ENCODE measurements at regions not wholly inside any gene's neighbourhood (a gene's known extent, or its start where the extent isn't known, plus 50 kb on each side); places are given as distances from the start of the nearest gene placed in this dataset.
"Not testable (repeated sequence)": the region's sequence is repeated elsewhere in the genome, so short reads cannot be mapped to it uniquely, and the experiment has no call there.

DNA sequence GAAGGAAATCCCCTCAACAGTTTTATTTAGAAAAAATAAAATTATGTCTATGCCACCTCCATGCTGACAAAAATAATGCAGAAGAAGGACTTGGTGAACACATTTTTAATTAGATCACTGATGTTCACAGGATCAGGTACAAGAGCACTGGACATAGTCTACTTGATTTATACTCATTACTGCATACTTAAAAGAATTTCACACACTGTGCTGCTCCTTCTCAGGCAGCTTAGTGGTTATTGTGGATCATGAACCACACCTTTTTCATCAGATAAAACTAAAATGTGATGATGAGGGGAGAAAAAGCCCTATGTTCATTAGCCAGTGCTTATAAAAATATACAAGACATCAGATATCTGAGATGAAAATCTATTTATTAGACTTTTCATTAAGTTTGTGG is 103.3 kb upstream of the DPH5 start:
- Histone ChIP-seq H2AFZ (no peak overlapping the region), H3K36me3 (ENCODE audit: low read depth) (no peaks in the 10 kb centered on the region), H3K4me2 (no peak overlapping the region), H4K20me1 (ENCODE audit: insufficient read depth) (no peaks in the 10 kb centered on the region), H3K4me1 (replicated peaks; ENCODE audit: insufficient read depth) (peaks cover 9% of the 10 kb centered on the region), H3F3A (ENCODE audit: insufficient read depth, low read depth) (no peaks in the 10 kb centered on the region), H3K4me3 (no peak overlapping the region), H3K27ac (no peak overlapping the region), H3K27me3 (ENCODE audit: insufficient read depth, low read depth) (no peaks in the 10 kb centered on the region), H3K9me3 (ENCODE audit: insufficient read depth, low read depth) (no peaks in the 10 kb centered on the region), H3K79me2 (ENCODE audit: low read depth) (no peaks in the 10 kb centered on the region), H3K9me2 (ENCODE audit: insufficient read depth) (no peaks in the 10 kb centered on the region)
- no peak for TF ChIP-seq EZH2 (IDR thresholded peaks at IDR 0.05; ENCODE audit: low read depth)
- TF ChIP-seq, protein P1, sequence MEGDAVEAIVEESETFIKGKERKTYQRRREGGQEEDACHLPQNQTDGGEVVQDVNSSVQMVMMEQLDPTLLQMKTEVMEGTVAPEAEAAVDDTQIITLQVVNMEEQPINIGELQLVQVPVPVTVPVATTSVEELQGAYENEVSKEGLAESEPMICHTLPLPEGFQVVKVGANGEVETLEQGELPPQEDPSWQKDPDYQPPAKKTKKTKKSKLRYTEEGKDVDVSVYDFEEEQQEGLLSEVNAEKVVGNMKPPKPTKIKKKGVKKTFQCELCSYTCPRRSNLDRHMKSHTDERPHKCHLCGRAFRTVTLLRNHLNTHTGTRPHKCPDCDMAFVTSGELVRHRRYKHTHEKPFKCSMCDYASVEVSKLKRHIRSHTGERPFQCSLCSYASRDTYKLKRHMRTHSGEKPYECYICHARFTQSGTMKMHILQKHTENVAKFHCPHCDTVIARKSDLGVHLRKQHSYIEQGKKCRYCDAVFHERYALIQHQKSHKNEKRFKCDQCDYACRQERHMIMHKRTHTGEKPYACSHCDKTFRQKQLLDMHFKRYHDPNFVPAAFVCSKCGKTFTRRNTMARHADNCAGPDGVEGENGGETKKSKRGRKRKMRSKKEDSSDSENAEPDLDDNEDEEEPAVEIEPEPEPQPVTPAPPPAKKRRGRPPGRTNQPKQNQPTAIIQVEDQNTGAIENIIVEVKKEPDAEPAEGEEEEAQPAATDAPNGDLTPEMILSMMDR (conservative IDR thresholded peaks at IDR 0.05) = no peak
- DNase-seq = no peak
- no TSS peak for BruUV-seq (replicated peaks)
- intact Hi-C loops (cut with micrococcal nuclease; ENCODE audit: unreplicated experiment) = no loop called here
- CTCF ChIA-PET = no interaction called here
- POLR2A ChIA-PET (ENCODE audit: unreplicated experiment) = no interaction called here

- H4K20me1 ChIP-seq (ENCODE audit: insufficient read depth) = no peaks in the 10 kb centered on the region
- no peaks in the 10 kb centered on the region for H3K9me2 ChIP-seq (ENCODE audit: insufficient read depth)
- H3K27me3 ChIP-seq (ENCODE audit: insufficient read depth, low read depth) = no peaks in the 10 kb centered on the region
- H3K4me1 ChIP-seq (replicated peaks; ENCODE audit: insufficient read depth) = peaks cover 9% of the 10 kb centered on the region
- no peaks in the 10 kb centered on the region for H3K36me3 ChIP-seq (ENCODE audit: low read depth)
- no peaks in the 10 kb centered on the region for H3K79me2 ChIP-seq (ENCODE audit: low read depth)
- H2AFZ ChIP-seq = no peak overlapping the region
- BruUV-seq (replicated peaks) = no TSS peak
- no peaks in the 10 kb centered on the region for H3K9me3 ChIP-seq (ENCODE audit: insufficient read depth, low read depth)
- no peak overlapping the region for H3K4me3 ChIP-seq
- H3F3A ChIP-seq (ENCODE audit: insufficient read depth, low read depth) = no peaks in the 10 kb centered on the region
- no peak overlapping the region for H3K4me2 ChIP-seq
- no peak for DNase-seq
- POLR2A ChIA-PET (ENCODE audit: unreplicated experiment) = no interaction called here
- H3K27ac ChIP-seq = no peak overlapping the region
- CTCF ChIA-PET = no interaction called here
- intact Hi-C loops (cut with micrococcal nuclease; ENCODE audit: unreplicated experiment) = no loop called here
- no peak for TF ChIP-seq EZH2 (IDR thresholded peaks at IDR 0.05; ENCODE audit: low read depth)
- TF ChIP-seq, protein P1 (conservative IDR thresholded peaks at IDR 0.05) = no peak
These were observed 102.7 kb upstream of the DPH5 start for GRCh38 chr1:101128211-101128727.

DNA sequence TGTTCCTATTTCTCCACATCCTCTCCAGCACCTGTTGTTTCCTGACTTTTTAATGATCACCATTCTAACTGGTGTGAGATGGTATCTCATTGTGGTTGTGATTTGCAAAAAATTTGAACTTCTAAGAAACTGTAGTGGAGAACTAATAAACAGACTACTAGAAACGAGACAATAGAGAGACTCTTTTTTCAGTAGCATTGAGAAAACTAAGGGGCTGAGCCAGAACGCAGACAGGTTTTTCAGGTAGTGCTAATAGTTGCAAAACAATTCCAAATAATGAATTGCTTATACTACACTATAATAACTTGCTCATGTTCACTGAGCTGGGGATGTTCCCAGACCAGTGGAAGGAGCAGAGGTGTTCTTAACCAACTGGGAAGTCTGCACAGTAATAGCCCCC is 98.8 kb upstream of the DPH5 start:
- DNase-seq = peak in 1 of 2 experiments; percentile 67
- H3K9me3 ChIP-seq (ENCODE audit: insufficient read depth, low read depth) = no peaks in the 10 kb centered on the region
- H3K9me2 ChIP-seq (ENCODE audit: insufficient read depth) = no peaks in the 10 kb centered on the region
- intact Hi-C loops (cut with micrococcal nuclease; ENCODE audit: unreplicated experiment) = no loop called here
- H3K27ac ChIP-seq = no peak overlapping the region
- no peaks in the 10 kb centered on the region for H3K27me3 ChIP-seq (ENCODE audit: insufficient read depth, low read depth)
- no TSS peak for BruUV-seq (replicated peaks)
- H2AFZ ChIP-seq = no peak overlapping the region
- no peaks in the 10 kb centered on the region for H3K36me3 ChIP-seq (ENCODE audit: low read depth)
- no peak overlapping the region for H3K4me3 ChIP-seq
- peaks cover 9% of the 10 kb centered on the region for H3K4me1 ChIP-seq (replicated peaks; ENCODE audit: insufficient read depth)
- ChIA-PET POLR2A (ENCODE audit: unreplicated experiment) (no interaction called here), CTCF (no interaction called here)
- H3K79me2 ChIP-seq (ENCODE audit: low read depth) = no peaks in the 10 kb centered on the region
- H3F3A ChIP-seq (ENCODE audit: insufficient read depth, low read depth) = no peaks in the 10 kb centered on the region
- no peaks in the 10 kb centered on the region for H4K20me1 ChIP-seq (ENCODE audit: insufficient read depth)
- no peak for TF ChIP-seq EZH2 (IDR thresholded peaks at IDR 0.05; ENCODE audit: low read depth)
- TF ChIP-seq, protein P1 (conservative IDR thresholded peaks at IDR 0.05) = no peak
- H3K4me2 ChIP-seq = peak overlapping the region; percentile 22

DNA sequence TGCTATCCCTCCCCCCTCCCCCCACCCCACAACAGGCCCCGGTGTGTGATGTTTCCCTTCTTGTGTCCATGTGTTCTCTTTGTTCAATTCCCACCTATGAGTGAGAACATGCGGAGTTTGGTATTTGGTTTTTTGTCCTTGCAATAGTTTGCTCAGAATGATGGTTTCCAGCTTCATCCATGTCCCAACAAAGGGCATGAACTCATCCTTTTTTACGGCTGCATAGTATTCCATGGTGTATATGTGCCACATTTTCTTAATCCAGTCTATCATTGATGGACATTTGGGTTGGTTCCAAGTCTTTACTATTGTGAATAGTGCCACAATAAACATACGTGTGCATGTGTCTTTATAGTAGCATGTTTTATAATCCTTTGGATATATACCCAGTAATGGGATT is 98.3 kb upstream of the DPH5 start:
- H3F3A ChIP-seq (ENCODE audit: insufficient read depth, low read depth); H3K4me2 ChIP-seq; H3K27me3 ChIP-seq (ENCODE audit: insufficient read depth, low read depth); H3K4me3 ChIP-seq; H3K27ac ChIP-seq; intact Hi-C loops (cut with micrococcal nuclease; ENCODE audit: unreplicated experiment); H3K9me2 ChIP-seq (ENCODE audit: insufficient read depth); H3K36me3 ChIP-seq (ENCODE audit: low read depth); DNase-seq; BruUV-seq (replicated peaks); H3K4me1 ChIP-seq (replicated peaks; ENCODE audit: insufficient read depth); H3K9me3 ChIP-seq (ENCODE audit: insufficient read depth, low read depth); H4K20me1 ChIP-seq (ENCODE audit: insufficient read depth); CTCF ChIA-PET; H2AFZ ChIP-seq; H3K79me2 ChIP-seq (ENCODE audit: low read depth); POLR2A ChIA-PET (ENCODE audit: unreplicated experiment): not testable (repeated sequence)
